ENCODE measurements at regions not wholly inside any gene's neighbourhood (a gene's known extent, or its start where the extent isn't known, plus 50 kb on each side); places are given as distances from the start of the nearest gene placed in this dataset.

DNA sequence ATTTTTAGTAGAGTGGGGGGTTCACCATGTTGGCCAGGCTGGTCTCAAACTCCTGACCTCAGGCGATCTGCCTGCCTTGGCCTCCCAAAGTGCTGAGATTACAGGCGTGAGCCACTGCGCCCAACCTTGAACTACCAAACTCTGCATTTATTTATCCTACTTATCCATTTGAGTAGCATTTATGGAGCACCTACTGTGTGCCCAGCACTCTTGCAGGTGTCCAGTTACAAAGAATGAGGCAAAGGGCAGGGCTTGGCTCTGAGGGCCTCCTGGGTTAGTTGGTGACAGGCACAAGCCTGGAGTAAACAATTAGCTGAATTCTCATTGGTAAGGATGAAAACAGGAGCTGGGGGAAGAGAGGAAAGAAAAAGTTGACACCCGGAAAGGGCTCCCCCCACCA, 93.4 kb upstream of the FOXP4 start:
- TF ChIP-seq, protein P1, sequence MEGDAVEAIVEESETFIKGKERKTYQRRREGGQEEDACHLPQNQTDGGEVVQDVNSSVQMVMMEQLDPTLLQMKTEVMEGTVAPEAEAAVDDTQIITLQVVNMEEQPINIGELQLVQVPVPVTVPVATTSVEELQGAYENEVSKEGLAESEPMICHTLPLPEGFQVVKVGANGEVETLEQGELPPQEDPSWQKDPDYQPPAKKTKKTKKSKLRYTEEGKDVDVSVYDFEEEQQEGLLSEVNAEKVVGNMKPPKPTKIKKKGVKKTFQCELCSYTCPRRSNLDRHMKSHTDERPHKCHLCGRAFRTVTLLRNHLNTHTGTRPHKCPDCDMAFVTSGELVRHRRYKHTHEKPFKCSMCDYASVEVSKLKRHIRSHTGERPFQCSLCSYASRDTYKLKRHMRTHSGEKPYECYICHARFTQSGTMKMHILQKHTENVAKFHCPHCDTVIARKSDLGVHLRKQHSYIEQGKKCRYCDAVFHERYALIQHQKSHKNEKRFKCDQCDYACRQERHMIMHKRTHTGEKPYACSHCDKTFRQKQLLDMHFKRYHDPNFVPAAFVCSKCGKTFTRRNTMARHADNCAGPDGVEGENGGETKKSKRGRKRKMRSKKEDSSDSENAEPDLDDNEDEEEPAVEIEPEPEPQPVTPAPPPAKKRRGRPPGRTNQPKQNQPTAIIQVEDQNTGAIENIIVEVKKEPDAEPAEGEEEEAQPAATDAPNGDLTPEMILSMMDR (IDR thresholded peaks at IDR 0.05) = no peak
- TF ChIP-seq EZH2 (IDR thresholded peaks at IDR 0.05) (no peak), EZH2phosphoT487 (IDR thresholded peaks at IDR 0.05) (no peak)
